ENCODE measurements at regions not wholly inside any gene's neighbourhood (a gene's known extent, or its start where the extent isn't known, plus 50 kb on each side); places are given as distances from the start of the nearest gene placed in this dataset.

- no peak overlapping the region for H3K27ac ChIP-seq
- no peak for TF ChIP-seq CTCF (IDR thresholded peaks at IDR 0.05)
- ATAC-seq (ENCODE audit: insufficient number of reproducible peaks, low FRiP score, low read depth) (no peak), DNase-seq (ENCODE audit: low spot score) (no peak)
- peaks cover 0 to 13% of the 10 kb centered on the region in 2 donors for H3K4me1 ChIP-seq (ENCODE audit: control insufficient read depth in 1 of 2, low read depth in 2 of 2)
- no peaks in the 10 kb centered on the region for H3K27me3 ChIP-seq (replicated peaks; ENCODE audit: insufficient read depth)
- no peaks in the 10 kb centered on the region for H3K9me3 ChIP-seq
- peaks cover 10% of the 10 kb centered on the region for H3K36me3 ChIP-seq
- no peak overlapping the region for H3K4me3 ChIP-seq
These were observed 274.9 kb downstream of the PRL start for GRCh38 chr6:22021966-22022365.

DNA sequence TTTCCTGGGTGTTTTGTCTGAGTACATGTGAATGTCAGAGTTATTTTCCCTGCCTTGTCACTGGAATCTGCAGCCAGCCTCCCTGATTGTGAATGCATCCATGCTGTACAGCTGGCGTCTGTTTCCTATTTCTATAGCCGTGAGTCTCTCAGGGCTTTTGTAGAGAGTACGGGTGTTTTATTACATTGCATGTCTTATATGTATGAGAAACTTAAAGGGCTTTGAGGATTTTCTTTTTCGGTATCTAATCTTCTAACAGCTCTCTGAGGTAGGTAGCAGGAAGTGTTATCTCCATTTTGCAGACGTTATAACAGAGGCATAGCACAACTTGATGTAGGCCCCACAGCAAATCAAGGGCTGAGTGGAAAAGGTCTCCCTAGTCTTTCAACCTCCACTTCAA, 272.9 kb downstream of the PRL start:
- no peak for TF ChIP-seq CTCF (IDR thresholded peaks at IDR 0.05)
- no peak overlapping the region for H3K4me3 ChIP-seq
- peaks cover 10% of the 10 kb centered on the region for H3K36me3 ChIP-seq
- peaks cover 5 to 20% of the 10 kb centered on the region in 2 donors for H3K4me1 ChIP-seq (ENCODE audit: control insufficient read depth in 1 of 2, low read depth in 2 of 2)
- no peak overlapping the region for H3K27ac ChIP-seq
- no peaks in the 10 kb centered on the region for H3K9me3 ChIP-seq
- H3K27me3 ChIP-seq (replicated peaks; ENCODE audit: insufficient read depth): no peaks in the 10 kb centered on the region
- no peak for DNase-seq (ENCODE audit: low spot score)
- ATAC-seq (ENCODE audit: insufficient number of reproducible peaks, low FRiP score, low read depth): no peak

DNA sequence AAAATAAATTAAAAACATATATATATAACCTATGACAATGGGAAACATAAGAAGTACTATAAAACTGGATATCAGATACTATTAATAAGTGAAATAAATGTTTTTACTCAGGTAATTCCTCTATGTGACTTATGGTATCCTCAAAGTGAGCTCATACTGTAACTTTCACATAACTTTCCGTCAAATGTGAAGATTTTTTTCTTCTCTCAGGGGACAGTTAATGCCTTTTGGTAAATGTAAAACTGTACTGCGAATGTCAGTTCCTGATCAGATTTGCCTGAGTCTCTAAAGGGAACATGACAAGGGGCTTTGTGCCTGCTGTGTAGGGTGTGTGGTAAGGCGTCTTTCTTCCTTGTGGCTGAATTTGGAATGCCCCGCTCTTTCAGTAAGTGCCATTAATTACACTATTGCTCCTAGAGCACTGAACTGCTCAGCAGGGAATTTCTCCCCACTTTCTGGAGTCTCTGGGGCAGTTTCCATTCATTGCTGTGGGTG, 271.8 kb downstream of the PRL start:
- H3K27ac ChIP-seq: peak overlapping the region in 1 of 2 donors; percentile 44
- peak overlapping the region; percentile 8 for H3K4me3 ChIP-seq
- no peak for TF ChIP-seq CTCF (IDR thresholded peaks at IDR 0.05)
- no peak for DNase-seq (ENCODE audit: low spot score)
- no peaks in the 10 kb centered on the region for H3K27me3 ChIP-seq (replicated peaks; ENCODE audit: insufficient read depth)
- H3K4me1 ChIP-seq (ENCODE audit: control insufficient read depth in 1 of 2, low read depth in 2 of 2): peaks cover 16 to 29% of the 10 kb centered on the region in 2 donors
- no peak for ATAC-seq (ENCODE audit: insufficient number of reproducible peaks, low FRiP score, low read depth)
- peaks cover 10% of the 10 kb centered on the region for H3K36me3 ChIP-seq
- no peaks in the 10 kb centered on the region for H3K9me3 ChIP-seq

- H3K4me1 ChIP-seq (ENCODE audit: control insufficient read depth in 1 of 2, low read depth in 2 of 2): peaks cover 16 to 29% of the 10 kb centered on the region in 2 donors
- H3K27me3 ChIP-seq (replicated peaks; ENCODE audit: insufficient read depth): no peaks in the 10 kb centered on the region
- no peaks in the 10 kb centered on the region for H3K9me3 ChIP-seq
- DNase-seq (ENCODE audit: low spot score) (no peak), ATAC-seq (ENCODE audit: insufficient number of reproducible peaks, low FRiP score, low read depth) (no peak)
- H3K36me3 ChIP-seq: peaks cover 10% of the 10 kb centered on the region
- H3K4me3 ChIP-seq: peak overlapping the region; percentile 8
- peak overlapping the region; percentile 11 to 44 for H3K27ac ChIP-seq
- no peak for TF ChIP-seq CTCF (IDR thresholded peaks at IDR 0.05)
These were observed 271.2 kb downstream of the PRL start for GRCh38 chr6:22025468-22026163.

GRCh38 chr6:22026164-22026678, 270.6 kb downstream of the PRL start:
- Histone ChIP-seq H3K4me3 (no peak overlapping the region), H3K36me3 (peaks cover 10% of the 10 kb centered on the region), H3K9me3 (no peaks in the 10 kb centered on the region), H3K4me1 (ENCODE audit: control insufficient read depth in 1 of 2, low read depth in 2 of 2) (peaks cover 16 to 29% of the 10 kb centered on the region in 2 donors), H3K27me3 (replicated peaks; ENCODE audit: insufficient read depth) (no peaks in the 10 kb centered on the region), H3K27ac (peak overlapping the region; percentile 11 to 44)
- no peak for TF ChIP-seq CTCF (IDR thresholded peaks at IDR 0.05)
- ATAC-seq (ENCODE audit: insufficient number of reproducible peaks, low FRiP score, low read depth) (no peak), DNase-seq (ENCODE audit: low spot score) (no peak)
